Hepatocyte (in vitro differentiated cells): ENCODE measurements at regions not wholly inside any gene's neighbourhood (a gene's known extent, or its start where the extent isn't known, plus 50 kb on each side); places are given as distances from the start of the nearest gene placed in this dataset.

ENCODE experiments used
- CTCF ChIP-seq: fragments of 200-600 bp; sonication (generic); IDR thresholded peaks from 2 replicates; pipeline ENCODE4 v1.5.1; 2016; ENCODE audit warnings: antibody characterized with exemption, mild to moderate bottlenecking; ENCODE audit not compliant: poor library complexity
- EZH2 ChIP-seq: fragments of 200-600 bp; sonication (generic); IDR thresholded peaks from 2 replicates; pipeline ENCODE4 v1.6.1; 2016; ENCODE audit warnings: antibody characterized with exemption, mild to moderate bottlenecking, borderline replicate concordance
- EZH2phosphoT487 ChIP-seq: fragments of 200-600 bp; sonication (generic); IDR thresholded peaks from one replicate; pipeline ENCODE4 v1.6.1; 2018; ENCODE audit warnings: antibody characterized with exemption, mild to moderate bottlenecking, low read depth, moderate library complexity; ENCODE audit not compliant: unreplicated experiment, severe bottlenecking

GRCh38 chr2:46843316-46843715 lies 72.3 kb downstream of the MCFD2 start:
- TF ChIP-seq CTCF (no peak), EZH2phosphoT487 (no peak), EZH2 (no peak)
